Lower lobe of right lung (tissue), 2 donors: ENCODE measurements at regions not wholly inside any gene's neighbourhood (a gene's known extent, or its start where the extent isn't known, plus 50 kb on each side); places are given as distances from the start of the nearest gene placed in this dataset.
A peak's percentile ranks its signal among the peaks of the same experiment; 100 is the strongest.

ENCODE experiments used
- ATAC-seq, 2 donors: fragments of 200-7000 bp; cut with Tn5 transposase; one replicate each; pipeline ENCODE4 v1.9.1; 2020 to 2022; ENCODE audit warnings: mild to moderate bottlenecking in 2 of 2, moderate library complexity in 2 of 2
- DNase-seq: peaks from one replicate; pipeline ENCODE4 v3.0.0-alpha.2; 2020
- H3K27ac ChIP-seq: fragments of 200-600 bp; one replicate; pipeline ENCODE4 v1.8.0; 2022
- H3K27me3 ChIP-seq: fragments of 200-600 bp; one replicate; pipeline ENCODE4 v1.8.0; 2022; ENCODE audit warnings: low read depth
- H3K36me3 ChIP-seq: fragments of 200-600 bp; one replicate; pipeline ENCODE4 v1.8.0; 2022; ENCODE audit warnings: mild to moderate bottlenecking
- H3K4me1 ChIP-seq: fragments of 200-600 bp; one replicate; pipeline ENCODE4 v1.8.0; 2022
- H3K4me3 ChIP-seq: fragments of 200-600 bp; one replicate; pipeline ENCODE4 v1.8.0; 2022; ENCODE audit warnings: mild to moderate bottlenecking
- H3K9me3 ChIP-seq: fragments of 200-600 bp; one replicate; pipeline ENCODE4 v1.8.0; 2022
- CTCF ChIP-seq: fragments of 200-600 bp; IDR thresholded peaks from one replicate; pipeline ENCODE4 v1.8.0; 2022; ENCODE audit warnings: antibody characterized with exemption, mild to moderate bottlenecking
- intact Hi-C: fragments of 100-400 bp; cut with DNase I; formaldehyde crosslinking; loops from one replicate; pipeline ENCODE4 v1.11.0; 2022
- donor health status: DM: no; HTN: yes; CAD: no; lungs with severe emphysema.

- Histone ChIP-seq H3K27me3 (no peaks in the 10 kb centered on the region), H3K4me3 (no peak overlapping the region), H3K36me3 (no peaks in the 10 kb centered on the region), H3K4me1 (no peaks in the 10 kb centered on the region), H3K27ac (no peak overlapping the region), H3K9me3 (no peaks in the 10 kb centered on the region)
- DNase-seq, result no peak
- intact Hi-C loops, result no loop called here
- TF ChIP-seq CTCF, result no peak
- ATAC-seq, result no peak
Observed at GRCh38 chr11:29119116-29119515, 897.7 kb downstream of the KCNA4 start.

- TF ChIP-seq CTCF, result no peak
- H3K9me3 ChIP-seq, result no peaks in the 10 kb centered on the region
- H3K36me3 ChIP-seq, result no peaks in the 10 kb centered on the region
- intact Hi-C loops, result no loop called here
- ATAC-seq (no peak), DNase-seq (no peak)
- no peak overlapping the region for H3K27ac ChIP-seq
- no peaks in the 10 kb centered on the region for H3K27me3 ChIP-seq
- H3K4me1 ChIP-seq, result no peaks in the 10 kb centered on the region
- H3K4me3 ChIP-seq, result no peak overlapping the region
Observed at GRCh38 chr11:29100967-29101366, 915.9 kb downstream of the KCNA4 start.

GRCh38 chr11:29095821-29096220 lies 921.0 kb downstream of the KCNA4 start:
- intact Hi-C loops, result no loop called here
- no peak overlapping the region for H3K4me3 ChIP-seq
- no peaks in the 10 kb centered on the region for H3K36me3 ChIP-seq
- H3K4me1 ChIP-seq, result no peaks in the 10 kb centered on the region
- no peak for TF ChIP-seq CTCF
- DNase-seq, result no peak
- no peak overlapping the region for H3K27ac ChIP-seq
- H3K9me3 ChIP-seq, result no peaks in the 10 kb centered on the region
- no peaks in the 10 kb centered on the region for H3K27me3 ChIP-seq
- ATAC-seq, result no peak

- H3K4me1 ChIP-seq, result no peaks in the 10 kb centered on the region
- ATAC-seq (peak in 1 of 2 donors; percentile 54), DNase-seq (no peak)
- H3K27ac ChIP-seq, result no peak overlapping the region
- no peak for TF ChIP-seq CTCF
- intact Hi-C loops, result no loop called here
- no peaks in the 10 kb centered on the region for H3K9me3 ChIP-seq
- H3K4me3 ChIP-seq, result no peak overlapping the region
- H3K27me3 ChIP-seq, result no peaks in the 10 kb centered on the region
- no peaks in the 10 kb centered on the region for H3K36me3 ChIP-seq
Observed at GRCh38 chr11:29093416-29094120, 923.3 kb downstream of the KCNA4 start.

- no peak for TF ChIP-seq CTCF
- Histone ChIP-seq H3K4me3 (no peak overlapping the region), H3K27me3 (no peaks in the 10 kb centered on the region), H3K36me3 (no peaks in the 10 kb centered on the region), H3K27ac (no peak overlapping the region), H3K9me3 (no peaks in the 10 kb centered on the region), H3K4me1 (no peaks in the 10 kb centered on the region)
- no peak for ATAC-seq
- DNase-seq, result no peak
- intact Hi-C loops, result no loop called here
Observed at GRCh38 chr11:29087200-29087812, 929.5 kb downstream of the KCNA4 start.
